Panc1 (cell line): ENCODE measurements at regions not wholly inside any gene's neighbourhood (a gene's known extent, or its start where the extent isn't known, plus 50 kb on each side); places are given as distances from the start of the nearest gene placed in this dataset.

ENCODE experiments used
- ATAC-seq: fragments of 200-7000 bp; cut with Tn5 transposase; 2 replicates; pipeline ENCODE4 v1.9.1; 2020; ENCODE audit warnings: mild to moderate bottlenecking, moderate library complexity
- BruUV-seq: library from RNA; stranded (reverse); fragments of 400-500 nt; replicated peaks from 2 replicates; lab custom pipeline; 2021; lab: Mats Ljungman, UMichigan
- CTCF ChIA-PET: fragments of 300-600 bp; sonication (Branson Sonifier 250); formaldehyde crosslinking; loops from one replicate; lab custom pipeline; 2022; ENCODE audit warnings: antibody characterized with exemption; lab: Charles Lee
- POLR2A ChIA-PET: fragments of 300-600 bp; sonication (Branson Sonifier 250); formaldehyde crosslinking; loops from one replicate; lab custom pipeline; 2022; ENCODE audit warnings: antibody characterized with exemption; lab: Charles Lee
- DNase-seq: peaks from one replicate; pipeline ENCODE4 v3.0.0-alpha.2; 2010; ENCODE audit warnings: low read depth, low spot score
- H3K27ac ChIP-seq: 2 replicates; pipeline ENCODE4 v1.5.1; 2011; ENCODE audit warnings: mild to moderate bottlenecking, low read length, inconsistent platforms
- H3K27me3 ChIP-seq: fragments of 200-500 bp; sonication (Bioruptor generic); 2 replicates; pipeline ENCODE4 v1.6.0; 2014; ENCODE audit warnings: low read length, inconsistent platforms; ENCODE audit not compliant: control insufficient read depth, insufficient read depth
- H3K36me3 ChIP-seq: fragments of 200-500 bp; sonication (Bioruptor generic); 2 replicates; pipeline ENCODE4 v1.5.1; 2014; ENCODE audit warnings: inconsistent platforms, mild to moderate bottlenecking, low read length, moderate library complexity; ENCODE audit not compliant: control insufficient read depth, insufficient read depth
- H3K4me1 ChIP-seq: 2 replicates; pipeline ENCODE4 v1.5.1; 2011; ENCODE audit warnings: inconsistent platforms, mild to moderate bottlenecking, low read length, moderate library complexity; ENCODE audit not compliant: control insufficient read depth, insufficient read depth
- H3K4me3 ChIP-seq, 2 experiments: 2 replicates each; pipeline ENCODE4 v1.5.1; 2011 to 2012; ENCODE audit warnings: low read depth in 2 of 2, low read length in 2 of 2, mild to moderate bottlenecking in 2 of 2, inconsistent platforms in 1 of 2, moderate library complexity in 1 of 2
- H3K9me3 ChIP-seq: fragments of 200-500 bp; sonication (Bioruptor generic); 2 replicates; pipeline ENCODE4 v1.5.1; 2014; ENCODE audit warnings: low read depth, mild to moderate bottlenecking, inconsistent platforms, low read length, moderate library complexity; ENCODE audit not compliant: control insufficient read depth, insufficient read depth
- CTCF ChIP-seq: fragments of 450-650 bp; IDR thresholded peaks from 2 replicates; pipeline ENCODE4 v1.5.1; 2017; ENCODE audit warnings: mild to moderate bottlenecking
- POLR2AphosphoS5 ChIP-seq: IDR thresholded peaks from 2 replicates; pipeline ENCODE4 v1.6.1; 2012; ENCODE audit warnings: mild to moderate bottlenecking, low read depth, low read length, moderate library complexity
- REST ChIP-seq, 2 experiments: IDR thresholded peaks; 2 replicates each; pipeline ENCODE4 v1.6.1; 2011 to 2012; ENCODE audit warnings: low read depth in 2 of 2, control low read depth in 1 of 2, low read length in 1 of 2, mild to moderate bottlenecking in 1 of 2, moderate library complexity in 1 of 2; ENCODE audit not compliant: insufficient read depth in 1 of 2
- SIN3A ChIP-seq: IDR thresholded peaks from 2 replicates; pipeline ENCODE4 v1.6.1; 2012; ENCODE audit warnings: low read depth, mild to moderate bottlenecking, low read length, moderate library complexity, borderline replicate concordance; ENCODE audit not compliant: insufficient read depth
- TCF7L2 ChIP-seq: IDR thresholded peaks from 2 replicates; pipeline ENCODE4 v1.6.1; 2011; ENCODE audit warnings: mild to moderate bottlenecking, low read depth, low read length, inconsistent platforms
- in situ Hi-C: cut with HindIII; loops from 2 replicates; pipeline ENCODE4 v1.10.0; 2016; ENCODE audit warnings: low sequenced_read_pairs, low pct_unique_long_range_greater_than_20kb
- intact Hi-C: fragments of 100-400 bp; cut with micrococcal nuclease; formaldehyde crosslinking; loops from one replicate; pipeline ENCODE4 v1.10.0; 2022; ENCODE audit not compliant: unreplicated experiment

- POLR2A ChIA-PET, result no interaction called here
Observed at GRCh38 chr1:187725216-187725615, 896.5 kb downstream of the PLA2G4A start.

GRCh38 chr1:187733232-187733631, 904.5 kb downstream of the PLA2G4A start:
- Histone ChIP-seq H3K36me3 (no peaks in the 10 kb centered on the region; the same call in 1 of the 2 replicates), H3K27me3 (no peaks in the 10 kb centered on the region), H3K4me1 (no peaks in the 10 kb centered on the region), H3K4me3 (no peak overlapping the region), H3K27ac (no peak overlapping the region), H3K9me3 (no peaks in the 10 kb centered on the region)
- no TSS peak for BruUV-seq
- in situ Hi-C loops (no loop called here), intact Hi-C loops (no loop called here)
- ChIA-PET POLR2A (no interaction called here), CTCF (no interaction called here)
- ATAC-seq (no peak), DNase-seq (no peak)
- TF ChIP-seq SIN3A (no peak), TCF7L2 (no peak), POLR2AphosphoS5 (no peak), CTCF (no peak), REST (IDR thresholded peaks at IDR 0.05; ENCODE audit: insufficient read depth in 1 of 2, low read depth in 2 of 2, low read length in 1 of 2) (no peak)

More at GRCh38 chr1:187725216-187725615, 896.5 kb downstream of the PLA2G4A start:
- TF ChIP-seq REST (IDR thresholded peaks at IDR 0.05; ENCODE audit: insufficient read depth in 1 of 2, low read depth in 2 of 2, low read length in 1 of 2) (no peak), TCF7L2 (no peak), CTCF (no peak), SIN3A (no peak), POLR2AphosphoS5 (no peak)
- CTCF ChIA-PET, result no interaction called here
- ATAC-seq (no peak), DNase-seq (no peak)
- Histone ChIP-seq H3K9me3 (no peaks in the 10 kb centered on the region), H3K27me3 (no peaks in the 10 kb centered on the region), H3K4me3 (no peak overlapping the region), H3K27ac (no peak overlapping the region), H3K36me3 (no peaks in the 10 kb centered on the region), H3K4me1 (no peaks in the 10 kb centered on the region)
- intact Hi-C loops, result no loop called here
- in situ Hi-C loops, result no loop called here
- BruUV-seq, result no TSS peak
